ENCODE measurements at regions not wholly inside any gene's neighbourhood (a gene's known extent, or its start where the extent isn't known, plus 50 kb on each side); places are given as distances from the start of the nearest gene placed in this dataset.

GRCh38 chr10:53402594-53402993 is 630.0 kb upstream of the MBL2 start:
- TF ChIP-seq CTCF (IDR thresholded peaks at IDR 0.05) (no peak), POLR2A (IDR thresholded peaks at IDR 0.05) (no peak)
